CD14-positive monocyte (primary cell): ENCODE measurements at regions not wholly inside any gene's neighbourhood (a gene's known extent, or its start where the extent isn't known, plus 50 kb on each side); places are given as distances from the start of the nearest gene placed in this dataset.

Experiments used
- DNase-seq, 3 donors: peaks; one replicate each; pipeline ENCODE4 v3.0.0-alpha.2; 2011 to 2022
- H2AFZ ChIP-seq: 2 replicates; pipeline ENCODE4 v1.6.0; 2012; ENCODE audit warnings: mild to moderate bottlenecking, low read depth, low read length, inconsistent platforms; ENCODE audit not compliant: insufficient read depth, poor library complexity, severe bottlenecking
- H3K27ac ChIP-seq, 2 donors: 1 replicate in 1 of 2; 2 replicates in 1 of 2; pipeline ENCODE4 v1.5.1; 2012 to 2013; ENCODE audit warnings: low read length in 2 of 2, control low read depth in 1 of 2, inconsistent platforms in 1 of 2, low read depth in 1 of 2, mild to moderate bottlenecking in 1 of 2
- H3K27me3 ChIP-seq, 2 donors: one replicate each; pipeline versions ENCODE4 v1.6.0 to v1.6.1; 2011 to 2013; ENCODE audit warnings: low read length in 2 of 2; ENCODE audit not compliant: control insufficient read depth in 2 of 2, insufficient read depth in 2 of 2
- H3K36me3 ChIP-seq, 2 donors: replicated peaks in 1 of 2; 1 replicate in 1 of 2; 2 replicates in 1 of 2; pipeline versions ENCODE4 v1.5.1 to v1.6.1; 2012 to 2013; ENCODE audit warnings: low read length in 2 of 2, control low read depth in 1 of 2, inconsistent platforms in 1 of 2, mild to moderate bottlenecking in 1 of 2; ENCODE audit not compliant: insufficient read depth in 2 of 2, control insufficient read depth in 1 of 2
- H3K4me1 ChIP-seq, 2 donors: 1 replicate in 1 of 2; 2 replicates in 1 of 2; pipeline versions ENCODE4 v1.5.1 to v1.6.1; 2012 to 2013; ENCODE audit warnings: low read length in 2 of 2, control low read depth in 1 of 2, inconsistent platforms in 1 of 2, mild to moderate bottlenecking in 1 of 2, moderate library complexity in 1 of 2; ENCODE audit not compliant: insufficient read depth in 2 of 2, control insufficient read depth in 1 of 2
- H3K4me2 ChIP-seq: replicated peaks from 2 replicates; pipeline ENCODE3; 2012; ENCODE audit warnings: low read length, moderate library complexity, mild to moderate bottlenecking; ENCODE audit not compliant: poor library complexity, severe bottlenecking; ENCODE audit errors: extremely low read depth
- H3K4me3 ChIP-seq, 3 experiments: fragments of 200-600 bp in 1 of 3; sonication (generic) in 1 of 3; replicated peaks in 1 of 3; 1 replicate in 2 of 3; 2 replicates in 1 of 3; pipeline ENCODE4 v1.5.1; 2011 to 2013; ENCODE audit warnings: low read length in 3 of 3, mild to moderate bottlenecking in 3 of 3, control low read depth in 2 of 3, low read depth in 2 of 3, inconsistent platforms in 1 of 3, moderate library complexity in 1 of 3
- H3K79me2 ChIP-seq: 2 replicates; pipeline ENCODE4 v1.6.0; 2012; ENCODE audit warnings: mild to moderate bottlenecking, control low read depth, inconsistent platforms, low read length, moderate library complexity; ENCODE audit not compliant: insufficient read depth
- H3K9ac ChIP-seq: 2 replicates; pipeline ENCODE4 v1.6.0; 2017; ENCODE audit warnings: low read length, mild to moderate bottlenecking; ENCODE audit not compliant: insufficient read depth, poor library complexity, severe bottlenecking
- H3K9me3 ChIP-seq, 2 donors: replicated peaks in 1 of 2; 1 replicate in 1 of 2; 2 replicates in 1 of 2; pipeline versions ENCODE4 v1.5.1 to v1.6.1; 2012 to 2013; ENCODE audit warnings: low read length in 2 of 2, control low read depth in 1 of 2; ENCODE audit not compliant: control insufficient read depth in 1 of 2, insufficient read depth in 1 of 2
- H4K20me1 ChIP-seq: 2 replicates; pipeline ENCODE4 v1.6.0; 2012; ENCODE audit warnings: mild to moderate bottlenecking, low read length, control low read depth, moderate library complexity; ENCODE audit not compliant: insufficient read depth
- H3K27ac Mint-ChIP-seq, 7 donors: one replicate each; pipeline ENCODE4 v1.8.0; 2020; ENCODE audit warnings: mild to moderate bottlenecking in 7 of 7, mixed read lengths in 7 of 7, moderate library complexity in 6 of 7, inconsistent platforms in 2 of 7
- H3K27me3 Mint-ChIP-seq, 3 donors: one replicate each; pipeline ENCODE4 v1.8.0; 2021 to 2022; ENCODE audit warnings: low read depth in 3 of 3, mild to moderate bottlenecking in 3 of 3, mixed read lengths in 3 of 3, moderate library complexity in 3 of 3, inconsistent platforms in 1 of 3
- H3K36me3 Mint-ChIP-seq, 2 donors: one replicate each; pipeline ENCODE4 v1.8.0; 2020; ENCODE audit warnings: mixed read lengths in 2 of 2, inconsistent platforms in 1 of 2, mild to moderate bottlenecking in 1 of 2
- H3K4me1 Mint-ChIP-seq: one replicate; pipeline ENCODE4 v1.8.0; 2020; ENCODE audit warnings: mild to moderate bottlenecking, mixed read lengths
- H3K4me3 Mint-ChIP-seq, 2 donors: one replicate each; pipeline ENCODE4 v1.8.0; 2020; ENCODE audit warnings: mild to moderate bottlenecking in 2 of 2, mixed read lengths in 2 of 2, moderate library complexity in 1 of 2
- H3K9me3 Mint-ChIP-seq, 7 donors: one replicate each; pipeline ENCODE4 v1.8.0; 2020 to 2022; ENCODE audit warnings: mixed read lengths in 7 of 7, mild to moderate bottlenecking in 6 of 7, moderate library complexity in 6 of 7, inconsistent platforms in 2 of 7
- CTCF ChIP-seq: fragments of 200-600 bp; IDR thresholded peaks from one replicate; pipeline ENCODE4 v1.8.0; 2022; ENCODE audit warnings: antibody characterized with exemption, mild to moderate bottlenecking
- WGBS: methylation state at CpG from one replicate; pipeline ENCODE4 v1.1.5; 2013; ENCODE audit warnings: missing lambda C conversion rate; ENCODE audit not compliant: insufficient coverage; 5-methylcytosine and 5-hydroxymethylcytosine counted together
- intact Hi-C, 2 donors: fragments of 100-400 bp; cut with micrococcal nuclease; formaldehyde crosslinking; loops; one replicate each; pipeline versions ENCODE4 v1.15.0 to v1.15.1; 2023

GRCh38 chr5:117186751-117187150 is 612.1 kb upstream of the SEMA6A start:
- no peaks in the 10 kb centered on the region for H3K4me1 Mint-ChIP-seq
- peaks cover 0 to 2% (median 1%) of the 10 kb centered on the region in 3 donors for H3K27me3 Mint-ChIP-seq
- no peaks in the 10 kb centered on the region for H3K36me3 Mint-ChIP-seq
- Histone ChIP-seq H3K9me3 (no peaks in the 10 kb centered on the region), H4K20me1 (no peaks in the 10 kb centered on the region), H3K4me3 (no peak overlapping the region), H3K36me3 (no peaks in the 10 kb centered on the region), H3K9ac (no peak overlapping the region), H3K4me2 (no peak overlapping the region), H2AFZ (no peak overlapping the region), H3K27ac (no peak overlapping the region), H3K27me3 (no peaks in the 10 kb centered on the region), H3K79me2 (no peaks in the 10 kb centered on the region), H3K4me1 (no peaks in the 10 kb centered on the region)
- peaks cover 2 to 17% (median 3%) of the 10 kb centered on the region in 7 donors for H3K9me3 Mint-ChIP-seq
- intact Hi-C loops: no loop called here
- TF ChIP-seq CTCF: no peak
- H3K4me3 Mint-ChIP-seq: no peak overlapping the region
- no peak for DNase-seq
- WGBS: 59% methylated on average over 2 of the region's 3 CpGs
- H3K27ac Mint-ChIP-seq: no peak overlapping the region

- Histone ChIP-seq H3K9me3 (peaks cover 0 to 9% of the 10 kb centered on the region in 2 donors), H3K79me2 (no peaks in the 10 kb centered on the region), H3K9ac (no peak overlapping the region), H3K4me2 (no peak overlapping the region), H3K27me3 (no peaks in the 10 kb centered on the region), H3K4me3 (no peak overlapping the region), H4K20me1 (no peaks in the 10 kb centered on the region), H3K27ac (no peak overlapping the region), H2AFZ (no peak overlapping the region), H3K4me1 (no peaks in the 10 kb centered on the region), H3K36me3 (no peaks in the 10 kb centered on the region)
- WGBS: 67% methylated on average over 1 of the region's 2 CpGs
- no peak for TF ChIP-seq CTCF
- no peak for DNase-seq
- intact Hi-C loops: no loop called here
- Mint-ChIP-seq H3K27me3 (peaks cover 0 to 2% (median 1%) of the 10 kb centered on the region in 3 donors), H3K4me3 (no peak overlapping the region), H3K9me3 (peaks cover 0 to 13% (median 3%) of the 10 kb centered on the region in 7 donors), H3K36me3 (no peaks in the 10 kb centered on the region), H3K27ac (no peak overlapping the region), H3K4me1 (no peaks in the 10 kb centered on the region)
Measured at GRCh38 chr5:117183326-117183725, 608.7 kb upstream of the SEMA6A start.
